OCI-LY1 (cell line): ENCODE measurements at regions not wholly inside any gene's neighbourhood (a gene's known extent, or its start where the extent isn't known, plus 50 kb on each side); places are given as distances from the start of the nearest gene placed in this dataset.

ENCODE experiments used
- H2AFZ ChIP-seq: fragments of 200-600 bp; sonication (generic), shearing (Covaris generic); 2 replicates; pipeline ENCODE4 v1.6.0; 2014; ENCODE audit warnings: antibody characterized with exemption, mild to moderate bottlenecking, low read length
- H3F3A ChIP-seq: fragments of 200-600 bp; sonication (generic), shearing (Covaris generic); 2 replicates; pipeline ENCODE4 v1.6.0; 2014; ENCODE audit warnings: mild to moderate bottlenecking, antibody characterized with exemption, low read length, moderate library complexity; ENCODE audit not compliant: insufficient read depth
- H3K27ac ChIP-seq: fragments of 200-600 bp; sonication (generic); 2 replicates; pipeline ENCODE4 v1.5.1; 2014; ENCODE audit warnings: low read length, mixed run types, mild to moderate bottlenecking, low read depth; ENCODE audit not compliant: poor library complexity, severe bottlenecking
- H3K27me3 ChIP-seq: fragments of 200-600 bp; sonication (generic); 2 replicates; pipeline ENCODE4 v1.6.0; 2014; ENCODE audit warnings: antibody characterized with exemption, mild to moderate bottlenecking, low read length, moderate library complexity; ENCODE audit not compliant: insufficient read depth
- H3K36me3 ChIP-seq: fragments of 200-600 bp; sonication (generic); 2 replicates; pipeline ENCODE4 v1.6.1; 2014; ENCODE audit warnings: mild to moderate bottlenecking, antibody characterized with exemption, low read length, moderate library complexity, mixed read lengths; ENCODE audit not compliant: insufficient read depth
- H3K4me1 ChIP-seq: fragments of 200-600 bp; sonication (generic); 2 replicates; pipeline ENCODE4 v1.5.1; 2014; ENCODE audit warnings: mild to moderate bottlenecking, low read length, moderate library complexity; ENCODE audit not compliant: insufficient read depth, severe bottlenecking
- H3K4me2 ChIP-seq: fragments of 200-600 bp; sonication (generic), shearing (Covaris generic); 2 replicates; pipeline ENCODE4 v1.6.1; 2014; ENCODE audit warnings: low read length
- H3K4me3 ChIP-seq: fragments of 200-600 bp; sonication (generic); 2 replicates; pipeline ENCODE4 v1.5.1; 2014; ENCODE audit warnings: low read length, low read depth, mild to moderate bottlenecking, mixed read lengths; ENCODE audit not compliant: poor library complexity, severe bottlenecking
- H3K79me2 ChIP-seq: fragments of 200-600 bp; shearing (Covaris generic); 2 replicates; pipeline ENCODE4 v1.6.1; 2016; ENCODE audit warnings: mixed run types, low read length, mixed read lengths; ENCODE audit not compliant: insufficient read depth
- H3K9ac ChIP-seq: fragments of 200-600 bp; sonication (generic), shearing (Covaris generic); 2 replicates; pipeline ENCODE4 v1.6.1; 2014; ENCODE audit warnings: mild to moderate bottlenecking, low read length, mixed read lengths
- H3K9me2 ChIP-seq: fragments of 200-600 bp; sonication (generic), shearing (Covaris generic); 2 replicates; pipeline ENCODE4 v1.6.1; 2014; ENCODE audit warnings: low read depth, mild to moderate bottlenecking, low read length, mixed read lengths
- H3K9me3 ChIP-seq: fragments of 200-600 bp; shearing (Covaris generic); 2 replicates; pipeline ENCODE4 v1.6.1; 2014; ENCODE audit warnings: low read length, mixed read lengths
- H4K20me1 ChIP-seq: fragments of 200-600 bp; sonication (generic), shearing (Covaris generic); 2 replicates; pipeline ENCODE4 v1.6.0; 2016; ENCODE audit warnings: mild to moderate bottlenecking, low read length; ENCODE audit not compliant: insufficient read depth
- CTCF ChIP-seq: fragments of 200-600 bp; sonication (generic), shearing (Covaris generic); IDR thresholded peaks from 2 replicates; pipeline ENCODE4 v1.5.1; 2017; ENCODE audit warnings: mild to moderate bottlenecking, antibody characterized with exemption, low read length, moderate library complexity, mixed read lengths
- EZH2 ChIP-seq: fragments of 200-600 bp; sonication (generic), shearing (Covaris generic); IDR thresholded peaks from 2 replicates; pipeline ENCODE4 v1.8.0; 2017; ENCODE audit warnings: borderline replicate concordance, mixed run types, mild to moderate bottlenecking, antibody characterized with exemption, low read length, moderate library complexity, mixed read lengths

- peaks cover 3% of the 10 kb centered on the region for H3K4me1 ChIP-seq
- no peaks in the 10 kb centered on the region for H3F3A ChIP-seq
- H3K9ac ChIP-seq: no peak overlapping the region
- H3K27me3 ChIP-seq: no peaks in the 10 kb centered on the region
- H2AFZ ChIP-seq: no peak overlapping the region
- H3K9me3 ChIP-seq: peaks cover 15% of the 10 kb centered on the region
- no peaks in the 10 kb centered on the region for H4K20me1 ChIP-seq
- no peak overlapping the region for H3K4me2 ChIP-seq
- no peaks in the 10 kb centered on the region; the same call in 1 of the 2 replicates for H3K79me2 ChIP-seq
- no peak overlapping the region for H3K4me3 ChIP-seq
- H3K9me2 ChIP-seq: no peaks in the 10 kb centered on the region
- TF ChIP-seq EZH2 (no peak), CTCF (no peak)
- no peak overlapping the region for H3K27ac ChIP-seq
- H3K36me3 ChIP-seq: no peaks in the 10 kb centered on the region
These were observed 235.7 kb downstream of the KCNJ3 start for GRCh38 chr2:154934213-154934612.

GRCh38 chr2:154924531-154924930, 226.0 kb downstream of the KCNJ3 start:
- H2AFZ ChIP-seq: 0 out of 2 replicates have a peak overlapping the region, but pooled peaks have one; percentile 74
- 0 out of 2 replicates have a peak, but pooled peaks cover 5% of the 10 kb centered on the region for H3K9me3 ChIP-seq
- H3K9ac ChIP-seq: no peak overlapping the region
- H3K4me3 ChIP-seq: no peak overlapping the region
- H4K20me1 ChIP-seq: no peaks in the 10 kb centered on the region
- H3K27me3 ChIP-seq: no peaks in the 10 kb centered on the region
- no peaks in the 10 kb centered on the region for H3K79me2 ChIP-seq
- H3K4me2 ChIP-seq: no peak overlapping the region
- H3K27ac ChIP-seq: no peak overlapping the region
- no peaks in the 10 kb centered on the region for H3K36me3 ChIP-seq
- TF ChIP-seq EZH2 (no peak), CTCF (no peak)
- H3F3A ChIP-seq: no peaks in the 10 kb centered on the region
- H3K4me1 ChIP-seq: no peaks in the 10 kb centered on the region
- no peaks in the 10 kb centered on the region for H3K9me2 ChIP-seq

GRCh38 chr2:154914561-154914960, 216.1 kb downstream of the KCNJ3 start:
- no peak overlapping the region for H2AFZ ChIP-seq
- no peak for TF ChIP-seq CTCF
- no peak for TF ChIP-seq EZH2
- H3K4me1 ChIP-seq: peaks cover 8% of the 10 kb centered on the region
- H3K9me2 ChIP-seq: no peaks in the 10 kb centered on the region
- H3K79me2 ChIP-seq: no peaks in the 10 kb centered on the region
- H3K36me3 ChIP-seq: no peaks in the 10 kb centered on the region
- H3K9me3 ChIP-seq: no peaks in the 10 kb centered on the region
- H4K20me1 ChIP-seq: no peaks in the 10 kb centered on the region
- no peak overlapping the region; the same call in 1 of the 2 replicates for H3K4me2 ChIP-seq
- H3K4me3 ChIP-seq: no peak overlapping the region
- H3F3A ChIP-seq: no peaks in the 10 kb centered on the region
- H3K27ac ChIP-seq: no peak overlapping the region
- H3K27me3 ChIP-seq: no peaks in the 10 kb centered on the region
- H3K9ac ChIP-seq: no peak overlapping the region
